VCaP (cell line): ENCODE measurements at regions not wholly inside any gene's neighbourhood (a gene's known extent, or its start where the extent isn't known, plus 50 kb on each side); places are given as distances from the start of the nearest gene placed in this dataset.

ENCODE experiments used
- H3K27ac ChIP-seq: fragments of 450-650 bp; 2 replicates; pipeline ENCODE4 v1.5.1; 2017
- CTCF ChIP-seq: fragments of 450-650 bp; conservative IDR thresholded peaks from 2 replicates; pipeline ENCODE4 v1.5.1; 2017; ENCODE audit warnings: mild to moderate bottlenecking, moderate library complexity

DNA sequence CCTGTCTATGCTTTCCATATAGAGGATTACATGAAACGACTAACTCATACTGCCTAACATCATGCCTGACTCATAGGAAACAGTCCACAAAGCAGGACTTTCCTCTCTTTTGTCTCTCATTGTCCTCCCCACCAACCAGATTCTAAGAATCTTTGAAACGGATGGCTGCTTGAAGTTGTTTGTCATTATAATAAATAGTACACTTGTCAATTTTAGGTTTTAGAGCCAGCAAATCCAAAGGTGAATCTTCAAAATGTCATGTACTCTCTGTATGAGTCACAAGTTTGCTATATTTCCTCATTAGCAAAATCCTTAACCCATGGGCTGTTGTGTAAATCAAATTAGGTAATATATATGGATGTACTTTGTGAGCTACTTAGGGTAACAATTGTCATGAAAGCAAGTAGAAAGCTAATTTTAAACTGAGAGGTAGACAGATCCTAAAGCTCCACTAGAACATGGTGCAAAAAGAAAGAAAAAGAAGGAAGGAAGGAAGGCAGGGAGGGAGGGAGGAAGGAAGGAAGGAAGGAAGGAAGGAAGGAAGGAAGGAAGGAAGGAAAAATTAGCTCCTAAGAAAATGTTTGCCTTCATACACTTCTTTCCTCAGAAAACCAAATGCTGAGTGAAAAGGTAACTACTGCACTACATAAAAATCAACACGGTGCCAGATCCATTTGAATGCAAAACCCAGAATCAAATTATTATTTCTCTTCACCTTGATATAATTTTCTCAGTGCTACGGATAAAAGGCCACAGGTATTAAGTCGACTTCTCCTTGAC lies 129.5 kb upstream of the PRMT6 start:
- TF ChIP-seq CTCF = no peak
- H3K27ac ChIP-seq = no peak overlapping the region

- no peak for TF ChIP-seq CTCF
- no peak overlapping the region for H3K27ac ChIP-seq
Measured at GRCh38 chr1:106937104-106937503, 119.4 kb upstream of the PRMT6 start.

- no peak overlapping the region for H3K27ac ChIP-seq
- no peak for TF ChIP-seq CTCF
Measured at GRCh38 chr1:106944721-106945120, 111.8 kb upstream of the PRMT6 start.

- H3K27ac ChIP-seq = no peak overlapping the region
- TF ChIP-seq CTCF = no peak
Measured at GRCh38 chr1:106952776-106953175, 103.7 kb upstream of the PRMT6 start.

DNA sequence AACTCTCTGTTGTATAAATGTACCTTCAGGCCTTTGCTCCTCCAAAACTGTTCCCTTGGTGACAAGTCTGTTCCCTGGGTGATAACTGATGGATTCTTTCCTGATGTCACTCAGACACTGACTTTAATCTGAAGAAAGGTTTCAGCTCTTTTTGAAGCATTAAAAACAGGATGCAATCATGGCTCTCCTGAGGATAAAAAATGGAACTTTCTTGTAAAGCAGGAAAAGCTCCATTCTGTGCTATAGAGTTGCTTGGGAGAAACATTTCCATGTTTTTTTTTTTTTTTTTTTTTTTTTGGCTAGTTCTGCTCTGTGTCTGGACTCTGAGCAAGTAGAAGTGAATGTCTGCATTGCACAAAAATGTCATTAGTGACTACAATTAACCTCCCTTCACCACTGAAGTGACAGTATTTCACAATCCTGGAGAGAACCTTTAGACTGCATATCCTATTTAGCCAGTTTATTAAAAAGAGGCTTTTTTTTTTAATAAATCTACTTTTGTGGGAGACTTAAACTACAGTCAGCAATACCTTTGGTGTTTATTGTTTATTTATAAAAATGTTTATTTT lies 101.7 kb upstream of the PRMT6 start:
- no peak overlapping the region for H3K27ac ChIP-seq
- no peak for TF ChIP-seq CTCF

GRCh38 chr1:106956721-106957120 lies 99.8 kb upstream of the PRMT6 start:
- no peak overlapping the region for H3K27ac ChIP-seq
- no peak for TF ChIP-seq CTCF

GRCh38 chr1:106957795-106958194 lies 98.7 kb upstream of the PRMT6 start:
- no peak overlapping the region for H3K27ac ChIP-seq
- peak; percentile 23; the same call in 1 of the 2 replicates for TF ChIP-seq CTCF
